HFFc6 (cell line): ENCODE measurements at regions not wholly inside any gene's neighbourhood (a gene's known extent, or its start where the extent isn't known, plus 50 kb on each side); places are given as distances from the start of the nearest gene placed in this dataset.

Experiments used
- DNase-seq: peaks from one replicate; pipeline ENCODE4 v3.0.0-alpha.2; 2018
- H3K27ac Mint-ChIP-seq: 2 replicates; pipeline ENCODE4 v1.8.0; 2020; ENCODE audit warnings: mild to moderate bottlenecking, mixed read lengths
- H3K27me3 Mint-ChIP-seq: 2 replicates; pipeline ENCODE4 v1.8.0; 2021; ENCODE audit warnings: mild to moderate bottlenecking, moderate library complexity, mixed read lengths; ENCODE audit not compliant: insufficient read depth
- H3K36me3 Mint-ChIP-seq: 2 replicates; pipeline ENCODE4 v1.8.0; 2021; ENCODE audit warnings: low read depth, mixed read lengths
- H3K4me1 Mint-ChIP-seq: 2 replicates; pipeline ENCODE4 v1.8.0; 2020; ENCODE audit warnings: low read depth, mixed read lengths
- H3K4me3 Mint-ChIP-seq: 2 replicates; pipeline ENCODE4 v1.8.0; 2020; ENCODE audit warnings: mild to moderate bottlenecking, moderate library complexity, mixed read lengths
- H3K9me3 Mint-ChIP-seq: 2 replicates; pipeline ENCODE4 v1.8.0; 2020; ENCODE audit warnings: mild to moderate bottlenecking, mixed read lengths
- CTCF ChIP-seq: fragments of 200-600 bp; sonication (generic); IDR thresholded peaks from 2 replicates; pipeline ENCODE4 v1.5.0; 2021; ENCODE audit warnings: antibody characterized with exemption, mild to moderate bottlenecking

DNA sequence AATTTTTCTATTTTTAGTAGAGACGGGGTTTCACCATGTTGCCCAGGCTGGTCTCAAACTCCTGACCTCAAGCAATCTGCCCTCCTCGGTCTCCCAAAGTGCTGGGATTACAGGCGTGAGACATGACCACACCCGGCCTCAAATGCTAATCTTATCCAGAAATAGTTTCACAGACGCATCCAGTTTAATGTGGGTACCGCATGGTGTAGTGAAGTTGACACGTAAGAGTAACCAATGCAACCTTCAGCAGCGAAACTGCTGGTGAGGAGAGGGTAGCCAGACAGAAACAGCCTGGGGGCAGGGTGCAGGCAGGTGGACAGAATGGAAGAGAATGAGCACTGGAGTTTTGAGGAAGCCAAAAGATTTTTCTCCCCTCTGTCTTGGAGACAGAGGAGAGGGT, 63.5 kb upstream of the FAM180A start:
- H3K27me3 Mint-ChIP-seq, result peaks cover 28% of the 10 kb centered on the region
- no peak overlapping the region for H3K27ac Mint-ChIP-seq
- TF ChIP-seq CTCF, result no peak
- H3K4me1 Mint-ChIP-seq, result no peaks in the 10 kb centered on the region
- no peaks in the 10 kb centered on the region for H3K9me3 Mint-ChIP-seq
- H3K4me3 Mint-ChIP-seq, result no peak overlapping the region
- no peaks in the 10 kb centered on the region for H3K36me3 Mint-ChIP-seq
- DNase-seq, result no peak

- TF ChIP-seq CTCF, result no peak
- Mint-ChIP-seq H3K27me3 (peaks cover 28% of the 10 kb centered on the region), H3K27ac (no peak overlapping the region), H3K36me3 (no peaks in the 10 kb centered on the region), H3K9me3 (no peaks in the 10 kb centered on the region), H3K4me3 (no peak overlapping the region), H3K4me1 (no peaks in the 10 kb centered on the region)
- peak; percentile 20 for DNase-seq
These were observed 62.9 kb upstream of the FAM180A start for GRCh38 chr7:135811506-135811905.

- Mint-ChIP-seq H3K36me3 (no peaks in the 10 kb centered on the region), H3K4me3 (no peak overlapping the region), H3K9me3 (no peaks in the 10 kb centered on the region), H3K4me1 (no peaks in the 10 kb centered on the region), H3K27ac (no peak overlapping the region), H3K27me3 (peaks cover 19% of the 10 kb centered on the region)
- no peak for TF ChIP-seq CTCF
- no peak for DNase-seq
These were observed 59.6 kb upstream of the FAM180A start for GRCh38 chr7:135808206-135808605.

- peaks cover 21% of the 10 kb centered on the region for H3K4me1 Mint-ChIP-seq
- no peak overlapping the region for H3K27ac Mint-ChIP-seq
- H3K27me3 Mint-ChIP-seq, result peaks cover 5% of the 10 kb centered on the region
- H3K4me3 Mint-ChIP-seq, result no peak overlapping the region
- DNase-seq, result no peak
- H3K9me3 Mint-ChIP-seq, result no peaks in the 10 kb centered on the region
- TF ChIP-seq CTCF, result no peak
- H3K36me3 Mint-ChIP-seq, result no peaks in the 10 kb centered on the region
These were observed 54.5 kb upstream of the FAM180A start for GRCh38 chr7:135803143-135803542.

GRCh38 chr7:135802697-135803096, 54.1 kb upstream of the FAM180A start:
- no peak for TF ChIP-seq CTCF
- H3K27me3 Mint-ChIP-seq, result peaks cover 5% of the 10 kb centered on the region
- H3K27ac Mint-ChIP-seq, result no peak overlapping the region
- DNase-seq, result no peak
- no peaks in the 10 kb centered on the region for H3K36me3 Mint-ChIP-seq
- H3K9me3 Mint-ChIP-seq, result no peaks in the 10 kb centered on the region
- peaks cover 21% of the 10 kb centered on the region for H3K4me1 Mint-ChIP-seq
- no peak overlapping the region for H3K4me3 Mint-ChIP-seq

- no peaks in the 10 kb centered on the region for H3K36me3 Mint-ChIP-seq
- H3K4me1 Mint-ChIP-seq, result peaks cover 30% of the 10 kb centered on the region
- DNase-seq, result no peak
- TF ChIP-seq CTCF, result no peak
- H3K27me3 Mint-ChIP-seq, result peaks cover 5% of the 10 kb centered on the region
- no peaks in the 10 kb centered on the region for H3K9me3 Mint-ChIP-seq
- H3K4me3 Mint-ChIP-seq, result no peak overlapping the region
- no peak overlapping the region for H3K27ac Mint-ChIP-seq
These were observed 53.3 kb upstream of the FAM180A start for GRCh38 chr7:135801877-135802276.
